B cell (primary cell): ENCODE measurements at regions not wholly inside any gene's neighbourhood (a gene's known extent, or its start where the extent isn't known, plus 50 kb on each side); places are given as distances from the start of the nearest gene placed in this dataset.

Experiments
- ATAC-seq: fragments of 200-7000 bp; cut with Tn5 transposase; one replicate; pipeline ENCODE4 v1.10.0; 2021; ENCODE audit warnings: low read depth, mild to moderate bottlenecking, moderate number of reproducible peaks, moderate library complexity
- CTCF ChIA-PET: fragments of 350-600 bp; sonication (Branson Sonifier 250); formaldehyde crosslinking; loops from one replicate; lab custom pipeline; 2021; ENCODE audit warnings: antibody characterized with exemption, inconsistent platforms; lab: Charles Lee
- POLR2A ChIA-PET: fragments of 350-600 bp; sonication (Branson Sonifier 250); formaldehyde crosslinking; loops from one replicate; lab custom pipeline; 2021; ENCODE audit warnings: antibody characterized with exemption; lab: Charles Lee
- DNase-seq: peaks from one replicate; pipeline ENCODE4 v3.0.0; 2013
- H2AFZ ChIP-seq: 2 replicates; pipeline ENCODE4 v1.6.1; 2012; ENCODE audit warnings: mild to moderate bottlenecking, low read depth, low read length; ENCODE audit not compliant: insufficient read depth, poor library complexity, severe bottlenecking
- H3K27ac ChIP-seq, 2 donors: 1 replicate in 1 of 2; 2 replicates in 1 of 2; pipeline ENCODE4 v1.5.1; 2012 to 2013; ENCODE audit warnings: low read length in 2 of 2, mild to moderate bottlenecking in 2 of 2, moderate library complexity in 1 of 2
- H3K27me3 ChIP-seq, 4 experiments: fragments of 200-600 bp in 1 of 4; sonication (generic) in 1 of 4; replicated peaks in 1 of 4; 1 replicate in 2 of 4; 2 replicates in 2 of 4; pipeline versions ENCODE4 v1.6.1 to v1.7.0; 2013 to 2016; ENCODE audit warnings: low read length in 3 of 4, mild to moderate bottlenecking in 2 of 4, mixed read lengths in 1 of 4, moderate library complexity in 1 of 4; ENCODE audit not compliant: insufficient read depth in 4 of 4, control insufficient read depth in 3 of 4; ENCODE audit errors: control extremely low read depth in 1 of 4
- H3K36me3 ChIP-seq, 2 experiments: replicated peaks in 1 of 2; 1 replicate in 1 of 2; 2 replicates in 1 of 2; pipeline versions ENCODE4 v1.6.1 to v1.7.1; 2013; ENCODE audit warnings: low read length in 1 of 2; ENCODE audit not compliant: insufficient read depth in 2 of 2, control insufficient read depth in 1 of 2; ENCODE audit errors: control extremely low read depth in 1 of 2, extremely low read depth in 1 of 2
- H3K4me1 ChIP-seq, 2 donors: fragments of 200-600 bp in 1 of 2; sonication (generic) in 1 of 2; 1 replicate in 1 of 2; 2 replicates in 1 of 2; pipeline versions ENCODE4 v1.5.1 to v1.6.1; 2013 to 2017; ENCODE audit warnings: low read length in 2 of 2; ENCODE audit not compliant: control insufficient read depth in 2 of 2, insufficient read depth in 2 of 2
- H3K4me2 ChIP-seq: replicated peaks from 2 replicates; pipeline ENCODE3; 2012; ENCODE audit warnings: mild to moderate bottlenecking, low read depth, low read length; ENCODE audit not compliant: poor library complexity, severe bottlenecking
- H3K4me3 ChIP-seq, 5 experiments: fragments of 200-600 bp in 1 of 5; sonication (generic) in 1 of 5; 1 replicate in 3 of 5; 2 replicates in 2 of 5; pipeline versions ENCODE4 v1.5.1 to v1.7.0; 2011 to 2016; ENCODE audit warnings: low read length in 4 of 5, mild to moderate bottlenecking in 4 of 5, low read depth in 2 of 5, control low read depth in 1 of 5, moderate library complexity in 1 of 5; ENCODE audit not compliant: insufficient read depth in 1 of 5; ENCODE audit errors: control extremely low read depth in 1 of 5, extremely low read depth in 1 of 5
- H3K79me2 ChIP-seq: fragments of 200-600 bp; sonication (generic); one replicate; pipeline ENCODE4 v1.6.0; 2016; ENCODE audit warnings: low read length; ENCODE audit not compliant: control insufficient read depth, insufficient read depth
- H3K9ac ChIP-seq: fragments of 200-600 bp; sonication (generic); 2 replicates; pipeline ENCODE4 v1.6.1; 2017; ENCODE audit warnings: mild to moderate bottlenecking, low read length, moderate library complexity
- H3K9me3 ChIP-seq, 3 donors: one replicate each; pipeline versions ENCODE4 v1.6.1 to v1.7.1; 2013; ENCODE audit warnings: low read length in 2 of 3; ENCODE audit not compliant: control insufficient read depth in 2 of 3, insufficient read depth in 1 of 3; ENCODE audit errors: control extremely low read depth in 1 of 3
- H4K20me1 ChIP-seq: 2 replicates; pipeline ENCODE4 v1.6.0; 2012; ENCODE audit warnings: mild to moderate bottlenecking, low read length; ENCODE audit not compliant: insufficient read depth, control insufficient read depth, poor library complexity, severe bottlenecking
- H3K27ac Mint-ChIP-seq: one replicate; pipeline ENCODE4 v1.8.0; 2021; ENCODE audit warnings: mixed read lengths
- H3K27me3 Mint-ChIP-seq: one replicate; pipeline ENCODE4 v1.8.0; 2021; ENCODE audit warnings: mixed read lengths
- H3K4me1 Mint-ChIP-seq: one replicate; pipeline ENCODE4 v1.8.0; 2021; ENCODE audit warnings: mixed read lengths
- H3K4me3 Mint-ChIP-seq: one replicate; pipeline ENCODE4 v1.8.0; 2021; ENCODE audit warnings: mixed read lengths
- H3K9me3 Mint-ChIP-seq: one replicate; pipeline ENCODE4 v1.8.0; 2022; ENCODE audit warnings: mixed read lengths; ENCODE audit not compliant: insufficient read depth
- CTCF ChIP-seq: fragments of 200-600 bp; IDR thresholded peaks from one replicate; pipeline ENCODE4 v1.8.0; 2022; ENCODE audit warnings: antibody characterized with exemption, mild to moderate bottlenecking
- EZH2 ChIP-seq: IDR thresholded peaks from 2 replicates; pipeline ENCODE4 v1.6.1; 2012; ENCODE audit warnings: borderline replicate concordance, low read depth, mild to moderate bottlenecking, moderate library complexity, low read length; ENCODE audit not compliant: insufficient read depth, poor library complexity, severe bottlenecking
- whole genome bisulfite sequencing: methylation state at CpG from one replicate; pipeline ENCODE4 v1.1.5; 2013; ENCODE audit warnings: missing lambda C conversion rate; ENCODE audit not compliant: insufficient coverage; 5-methylcytosine and 5-hydroxymethylcytosine counted together
- intact Hi-C: fragments of 100-400 bp; cut with micrococcal nuclease; formaldehyde crosslinking; loops from one replicate; pipeline ENCODE4 v1.10.0; 2022

DNA sequence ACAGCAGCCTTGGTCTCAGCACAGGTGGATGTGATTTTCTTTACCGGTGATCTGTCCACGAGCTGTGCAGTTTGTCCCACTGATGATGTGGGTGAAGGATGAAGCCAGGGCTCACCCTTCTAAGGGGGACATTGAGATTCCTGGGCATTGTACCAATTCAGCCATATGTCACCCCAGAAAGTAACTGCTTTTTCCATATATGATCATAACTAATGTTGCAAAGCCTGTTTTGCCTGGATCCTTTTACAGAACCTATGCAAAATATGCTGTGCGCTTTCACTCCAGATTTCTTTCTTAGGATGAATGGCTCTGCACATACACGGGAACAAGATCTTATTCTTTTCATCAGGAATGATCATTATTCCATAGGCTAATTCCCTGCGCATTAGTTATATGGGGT lies 96.9 kb upstream of the POU3F3 start:
- Histone ChIP-seq H3K4me2 (no peak overlapping the region), H3K36me3 (no peaks in the 10 kb centered on the region), H3K27ac (no peak overlapping the region), H3K9ac (no peak overlapping the region), H2AFZ (no peak overlapping the region), H3K4me3 (no peak overlapping the region), H3K27me3 (no peaks in the 10 kb centered on the region), H3K79me2 (no peaks in the 10 kb centered on the region), H3K9me3 (peaks cover 0 to 3% (median 0%) of the 10 kb centered on the region in 3 donors), H3K4me1 (no peaks in the 10 kb centered on the region), H4K20me1 (no peaks in the 10 kb centered on the region)
- Mint-ChIP-seq H3K4me3 (no peak overlapping the region), H3K27me3 (peaks cover 14% of the 10 kb centered on the region), H3K9me3 (no peaks in the 10 kb centered on the region), H3K27ac (no peak overlapping the region), H3K4me1 (no peaks in the 10 kb centered on the region)
- TF ChIP-seq EZH2 (no peak), CTCF (no peak)
- intact Hi-C loops: no loop called here
- ChIA-PET CTCF (no interaction called here), POLR2A (no interaction called here)
- 83% methylated on average over 2 of the region's 5 CpGs for WGBS
- no peak for DNase-seq
- no peak for ATAC-seq

- Histone ChIP-seq H4K20me1 (no peaks in the 10 kb centered on the region), H3K4me1 (no peaks in the 10 kb centered on the region), H3K27me3 (no peaks in the 10 kb centered on the region), H3K36me3 (no peaks in the 10 kb centered on the region), H2AFZ (no peak overlapping the region), H3K4me2 (no peak overlapping the region), H3K9me3 (peaks cover 0 to 3% (median 0%) of the 10 kb centered on the region in 3 donors), H3K4me3 (no peak overlapping the region), H3K79me2 (no peaks in the 10 kb centered on the region), H3K9ac (no peak overlapping the region), H3K27ac (no peak overlapping the region)
- Mint-ChIP-seq H3K9me3 (no peaks in the 10 kb centered on the region), H3K4me3 (no peak overlapping the region), H3K4me1 (no peaks in the 10 kb centered on the region), H3K27me3 (peaks cover 14% of the 10 kb centered on the region), H3K27ac (no peak overlapping the region)
- intact Hi-C loops: no loop called here
- CTCF ChIA-PET: no interaction called here
- no peak for ATAC-seq
- no peak for DNase-seq
- 32% methylated on average over 8 of the region's 9 CpGs for WGBS
- POLR2A ChIA-PET: no interaction called here
- no peak for TF ChIP-seq CTCF
- no peak for TF ChIP-seq EZH2
These were observed 95.7 kb upstream of the POU3F3 start for GRCh38 chr2:104758199-104758620.
